ENCODE measurements at regions not wholly inside any gene's neighbourhood (a gene's known extent, or its start where the extent isn't known, plus 50 kb on each side); places are given as distances from the start of the nearest gene placed in this dataset.

GRCh38 chr2:222017252-222017850 lies 281.4 kb downstream of the PAX3 start:
- no peaks in the 10 kb centered on the region for H3K27me3 ChIP-seq (ENCODE audit: low read length)
- H4K20me1 ChIP-seq (ENCODE audit: low read depth, low read length) = no peaks in the 10 kb centered on the region
- H2AFZ ChIP-seq (ENCODE audit: low read depth, low read length, severe bottlenecking) = no peak overlapping the region
- no peaks in the 10 kb centered on the region for H3F3A ChIP-seq (ENCODE audit: insufficient read depth)
- no peak overlapping the region for H3K4me3 ChIP-seq (ENCODE audit: insufficient read depth, low read length, poor library complexity, severe bottlenecking)
- H3K27ac ChIP-seq (ENCODE audit: low read depth, low read length) = no peak overlapping the region
- no peaks in the 10 kb centered on the region for H3K9me3 ChIP-seq (ENCODE audit: insufficient read depth, low read length)
- TF ChIP-seq EZH2phosphoT487 (conservative IDR thresholded peaks at IDR 0.05; ENCODE audit: low read length) (no peak), CTCF (IDR thresholded peaks at IDR 0.05; ENCODE audit: insufficient read depth, low read length, poor library complexity, severe bottlenecking) (no peak)
- H3K9ac ChIP-seq (ENCODE audit: low read length) = no peak overlapping the region
- H3K9me2 ChIP-seq (replicated peaks; ENCODE audit: insufficient read depth, low read length) = no peaks in the 10 kb centered on the region
- no peak overlapping the region for H3K4me2 ChIP-seq (ENCODE audit: low read depth, low read length, poor library complexity, severe bottlenecking)
- no peaks in the 10 kb centered on the region for H3K36me3 ChIP-seq (ENCODE audit: low read length)
- no peaks in the 10 kb centered on the region for H3K79me2 ChIP-seq (ENCODE audit: insufficient read depth, low read length)

- H3K27me3 ChIP-seq (ENCODE audit: low read length) = no peaks in the 10 kb centered on the region
- no peak overlapping the region for H3K4me2 ChIP-seq (ENCODE audit: low read depth, low read length, poor library complexity, severe bottlenecking)
- no peak overlapping the region for H2AFZ ChIP-seq (ENCODE audit: low read depth, low read length, severe bottlenecking)
- no peaks in the 10 kb centered on the region for H3K36me3 ChIP-seq (ENCODE audit: low read length)
- H3K79me2 ChIP-seq (ENCODE audit: insufficient read depth, low read length) = no peaks in the 10 kb centered on the region
- no peaks in the 10 kb centered on the region for H4K20me1 ChIP-seq (ENCODE audit: low read depth, low read length)
- no peak for TF ChIP-seq EZH2phosphoT487 (conservative IDR thresholded peaks at IDR 0.05; ENCODE audit: low read length)
- no peak for TF ChIP-seq CTCF (IDR thresholded peaks at IDR 0.05; ENCODE audit: insufficient read depth, low read length, poor library complexity, severe bottlenecking)
- no peak overlapping the region for H3K27ac ChIP-seq (ENCODE audit: low read depth, low read length)
- no peaks in the 10 kb centered on the region for H3K9me3 ChIP-seq (ENCODE audit: insufficient read depth, low read length)
- no peaks in the 10 kb centered on the region for H3F3A ChIP-seq (ENCODE audit: insufficient read depth)
- no peak overlapping the region for H3K9ac ChIP-seq (ENCODE audit: low read length)
- H3K4me3 ChIP-seq (ENCODE audit: insufficient read depth, low read length, poor library complexity, severe bottlenecking) = no peak overlapping the region
- H3K9me2 ChIP-seq (replicated peaks; ENCODE audit: insufficient read depth, low read length) = no peaks in the 10 kb centered on the region
Observed at GRCh38 chr2:222013889-222014288, 284.9 kb downstream of the PAX3 start.

GRCh38 chr2:222000326-222000725 lies 298.5 kb downstream of the PAX3 start:
- Histone ChIP-seq H3K27me3 (ENCODE audit: low read length) (no peaks in the 10 kb centered on the region), H2AFZ (ENCODE audit: low read depth, low read length, severe bottlenecking) (no peak overlapping the region), H3K9me2 (replicated peaks; ENCODE audit: insufficient read depth, low read length) (no peaks in the 10 kb centered on the region), H3F3A (ENCODE audit: insufficient read depth) (no peaks in the 10 kb centered on the region), H3K36me3 (ENCODE audit: low read length) (no peaks in the 10 kb centered on the region), H3K4me2 (ENCODE audit: low read depth, low read length, poor library complexity, severe bottlenecking) (no peak overlapping the region), H4K20me1 (ENCODE audit: low read depth, low read length) (no peaks in the 10 kb centered on the region), H3K9me3 (ENCODE audit: insufficient read depth, low read length) (no peaks in the 10 kb centered on the region), H3K4me3 (ENCODE audit: insufficient read depth, low read length, poor library complexity, severe bottlenecking) (no peak overlapping the region), H3K79me2 (ENCODE audit: insufficient read depth, low read length) (no peaks in the 10 kb centered on the region), H3K27ac (ENCODE audit: low read depth, low read length) (no peak overlapping the region), H3K9ac (ENCODE audit: low read length) (no peak overlapping the region)
- no peak for TF ChIP-seq EZH2phosphoT487 (conservative IDR thresholded peaks at IDR 0.05; ENCODE audit: low read length)
- TF ChIP-seq CTCF (IDR thresholded peaks at IDR 0.05; ENCODE audit: insufficient read depth, low read length, poor library complexity, severe bottlenecking) = no peak
